ENCODE measurements at regions not wholly inside any gene's neighbourhood (a gene's known extent, or its start where the extent isn't known, plus 50 kb on each side); places are given as distances from the start of the nearest gene placed in this dataset.
A peak's percentile ranks its signal among the peaks of the same experiment; 100 is the strongest.
"Not testable (repeated sequence)": the region's sequence is repeated elsewhere in the genome, so short reads cannot be mapped to it uniquely, and the experiment has no call there.

- H3K4me3 ChIP-seq (ENCODE audit: low read depth, low read length): no peak overlapping the region
- DNase-seq (ENCODE audit: low read depth): no peak
- no peak for TF ChIP-seq CTCF (conservative IDR thresholded peaks at IDR 0.05; ENCODE audit: low read depth, low read length)
These were observed 1270.5 kb downstream of the ARAP2 start for GRCh38 chr4:34973650-34974312.

- TF ChIP-seq CTCF (conservative IDR thresholded peaks at IDR 0.05; ENCODE audit: low read depth, low read length): no peak
- DNase-seq (ENCODE audit: low read depth): no peak
- no peak overlapping the region for H3K4me3 ChIP-seq (ENCODE audit: low read depth, low read length)
These were observed 1270.0 kb downstream of the ARAP2 start for GRCh38 chr4:34974313-34974680.

- peak; percentile 52 for DNase-seq (ENCODE audit: low read depth)
- not testable (repeated sequence) for H3K4me3 ChIP-seq (ENCODE audit: low read depth, low read length)
These were observed 1223.1 kb downstream of the ARAP2 start for GRCh38 chr4:35021222-35021621.

GRCh38 chr4:35025152-35025834 lies 1219.0 kb downstream of the ARAP2 start:
- DNase-seq (ENCODE audit: low read depth): no peak
- no peak for TF ChIP-seq CTCF (conservative IDR thresholded peaks at IDR 0.05; ENCODE audit: low read depth, low read length)
- no peak overlapping the region for H3K4me3 ChIP-seq (ENCODE audit: low read depth, low read length)

GRCh38 chr4:35038079-35038805 lies 1206.1 kb downstream of the ARAP2 start:
- no peak for DNase-seq (ENCODE audit: low read depth)
- H3K4me3 ChIP-seq (ENCODE audit: low read depth, low read length): no peak overlapping the region
- TF ChIP-seq CTCF (conservative IDR thresholded peaks at IDR 0.05; ENCODE audit: low read depth, low read length): no peak

- DNase-seq (ENCODE audit: low read depth): no peak
- H3K4me3 ChIP-seq (ENCODE audit: low read depth, low read length): no peak overlapping the region
- TF ChIP-seq CTCF (conservative IDR thresholded peaks at IDR 0.05; ENCODE audit: low read depth, low read length): no peak
These were observed 1205.5 kb downstream of the ARAP2 start for GRCh38 chr4:35038845-35039244.

GRCh38 chr4:35052546-35052945 lies 1191.8 kb downstream of the ARAP2 start:
- TF ChIP-seq CTCF (conservative IDR thresholded peaks at IDR 0.05; ENCODE audit: low read depth, low read length): no peak
- peak; percentile 15 for DNase-seq (ENCODE audit: low read depth)
- H3K4me3 ChIP-seq (ENCODE audit: low read depth, low read length): no peak overlapping the region
